Stimulated activated effector memory CD8-positive, alpha-beta T cell treated with anti-CD3 and anti-CD28 coated beads, Interleukin-12 subunit alpha, Interleukin-12 subunit beta, amount 100 ng/mL, for 72 hours (primary cell): ENCODE measurements at regions not wholly inside any gene's neighbourhood (a gene's known extent, or its start where the extent isn't known, plus 50 kb on each side); places are given as distances from the start of the nearest gene placed in this dataset.
A peak's percentile ranks its signal among the peaks of the same experiment; 100 is the strongest.
"Not testable (repeated sequence)": the region's sequence is repeated elsewhere in the genome, so short reads cannot be mapped to it uniquely, and the experiment has no call there.

ENCODE experiments used
- ATAC-seq: fragments of 150-1000 bp; cut with Tn5 transposase; 2 replicates; pipeline ENCODE4 v1.10.0; 2021
- DNase-seq, 2 donors: peaks; one replicate each; pipeline ENCODE4 v3.0.0; 2021 to 2022; ENCODE audit warnings: low spot score in 2 of 2
- H3K27ac Mint-ChIP-seq: one replicate; pipeline ENCODE4 v1.8.0; 2022; ENCODE audit warnings: mild to moderate bottlenecking, mixed read lengths
- H3K36me3 Mint-ChIP-seq: one replicate; pipeline ENCODE4 v1.8.0; 2022; ENCODE audit warnings: mild to moderate bottlenecking, mixed read lengths
- H3K4me1 Mint-ChIP-seq: one replicate; pipeline ENCODE4 v1.8.0; 2022; ENCODE audit warnings: mixed read lengths
- H3K4me3 Mint-ChIP-seq: one replicate; pipeline ENCODE4 v1.8.0; 2022; ENCODE audit warnings: mild to moderate bottlenecking, mixed read lengths
- H3K9me3 Mint-ChIP-seq: one replicate; pipeline ENCODE4 v1.8.0; 2022; ENCODE audit warnings: mixed read lengths

DNA sequence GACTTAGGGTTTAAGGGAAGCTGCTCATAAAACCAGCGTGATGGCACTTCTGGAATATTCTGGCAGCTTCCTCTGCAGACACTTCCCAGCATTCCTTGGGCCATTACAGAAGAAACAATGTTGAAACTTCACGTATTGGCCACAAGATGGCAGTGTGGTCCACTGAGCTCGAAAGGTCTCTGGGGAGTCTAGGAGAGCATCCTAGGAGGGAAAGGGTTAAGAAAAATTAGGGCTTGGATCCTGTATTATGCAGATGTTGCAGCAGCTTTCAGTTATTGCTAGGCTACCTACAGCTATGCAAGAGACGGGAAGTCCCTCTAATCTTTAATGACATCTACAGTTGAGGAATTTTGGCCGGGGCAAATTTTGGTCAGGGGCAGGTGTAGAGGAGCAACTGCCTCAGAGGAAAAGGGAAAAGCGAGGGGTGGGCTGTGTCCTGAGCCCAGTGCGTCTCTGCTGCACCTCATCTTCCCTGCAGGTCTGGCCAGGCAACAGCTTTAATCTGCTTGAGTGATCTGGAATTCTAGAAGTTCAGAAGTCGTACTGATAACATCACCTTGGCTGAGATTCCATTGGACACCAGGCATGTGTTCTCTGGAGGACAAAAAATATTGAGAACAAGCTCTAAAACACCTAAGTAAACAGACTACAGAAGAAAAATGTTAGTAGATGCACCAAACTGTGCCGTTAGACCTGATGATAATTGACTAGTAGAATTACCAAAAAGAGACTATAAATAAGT is 220.8 kb upstream of the PRSS58 start:
- peak overlapping the region; percentile 17 for H3K27ac Mint-ChIP-seq

DNA sequence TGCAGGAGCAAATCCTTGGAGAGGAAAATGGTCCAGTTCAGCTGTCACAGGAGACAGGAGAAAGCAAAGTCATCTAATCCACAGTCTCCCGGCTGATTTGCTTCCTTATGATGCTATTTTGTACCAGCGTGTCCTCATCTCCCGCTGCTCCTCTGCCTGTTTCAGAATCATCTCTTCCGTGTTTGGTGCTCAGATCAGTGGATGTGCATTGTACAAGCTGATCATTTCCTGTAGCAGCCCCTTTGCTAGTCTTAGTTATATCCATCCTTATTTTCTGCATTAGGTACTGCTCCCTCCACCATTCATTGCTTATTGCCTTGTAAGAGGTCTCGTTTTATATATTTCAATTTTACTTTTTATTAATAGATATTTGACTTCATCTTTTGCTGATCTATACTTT is 219.9 kb upstream of the PRSS58 start:
- not testable (repeated sequence) for ATAC-seq, DNase-seq, H3K9me3 Mint-ChIP-seq, H3K36me3 Mint-ChIP-seq, H3K4me3 Mint-ChIP-seq
- peak overlapping the region; percentile 17 for H3K27ac Mint-ChIP-seq
- H3K4me1 Mint-ChIP-seq, result peaks cover 18% of the 10 kb centered on the region

More for the DNA sequence above, 220.8 kb upstream of the PRSS58 start:
- Mint-ChIP-seq H3K4me3 (no peak overlapping the region), H3K4me1 (peaks cover 23% of the 10 kb centered on the region), H3K9me3 (no peaks in the 10 kb centered on the region), H3K36me3 (no peaks in the 10 kb centered on the region)
- DNase-seq (no peak), ATAC-seq (peak; percentile 58)

- H3K36me3 Mint-ChIP-seq, result no peaks in the 10 kb centered on the region
- no peak overlapping the region for H3K27ac Mint-ChIP-seq
- no peaks in the 10 kb centered on the region for H3K9me3 Mint-ChIP-seq
- H3K4me1 Mint-ChIP-seq, result peaks cover 18% of the 10 kb centered on the region
- no peak for DNase-seq
- no peak for ATAC-seq
- H3K4me3 Mint-ChIP-seq, result no peak overlapping the region
These were observed 219.3 kb upstream of the PRSS58 start for GRCh38 chr7:142477079-142477651.

- Mint-ChIP-seq H3K36me3 (no peaks in the 10 kb centered on the region), H3K9me3 (no peaks in the 10 kb centered on the region), H3K4me1 (peaks cover 18% of the 10 kb centered on the region), H3K27ac (peak overlapping the region; percentile 58), H3K4me3 (no peak overlapping the region)
- DNase-seq (no peak), ATAC-seq (no peak)
These were observed 218.2 kb upstream of the PRSS58 start for GRCh38 chr7:142476077-142476476.

DNA sequence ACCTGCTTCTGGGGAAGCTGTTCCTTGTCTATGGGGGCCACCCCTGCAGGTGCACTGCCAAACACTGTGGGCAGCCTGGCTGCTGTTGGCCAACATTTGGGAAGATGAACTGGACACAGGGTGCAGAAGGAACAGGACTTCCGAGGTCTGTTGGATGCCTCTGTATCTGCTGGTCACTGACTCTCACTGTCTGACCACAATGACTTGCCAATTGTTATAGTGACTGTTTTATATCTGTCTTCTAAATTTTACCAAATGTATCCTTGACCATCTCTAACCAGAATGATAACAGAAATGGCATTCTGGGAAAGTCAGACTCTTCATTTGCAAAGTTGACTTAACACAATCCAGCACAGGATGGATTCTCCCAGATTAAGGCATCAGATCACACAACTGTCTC is 214.0 kb upstream of the PRSS58 start:
- H3K36me3 Mint-ChIP-seq, result no peaks in the 10 kb centered on the region
- H3K4me3 Mint-ChIP-seq, result no peak overlapping the region
- DNase-seq (no peak), ATAC-seq (no peak)
- H3K27ac Mint-ChIP-seq, result no peak overlapping the region
- no peaks in the 10 kb centered on the region for H3K9me3 Mint-ChIP-seq
- H3K4me1 Mint-ChIP-seq, result peaks cover 1% of the 10 kb centered on the region

GRCh38 chr7:142470544-142470830 is 212.6 kb upstream of the PRSS58 start:
- H3K4me1 Mint-ChIP-seq, result no peaks in the 10 kb centered on the region

DNA sequence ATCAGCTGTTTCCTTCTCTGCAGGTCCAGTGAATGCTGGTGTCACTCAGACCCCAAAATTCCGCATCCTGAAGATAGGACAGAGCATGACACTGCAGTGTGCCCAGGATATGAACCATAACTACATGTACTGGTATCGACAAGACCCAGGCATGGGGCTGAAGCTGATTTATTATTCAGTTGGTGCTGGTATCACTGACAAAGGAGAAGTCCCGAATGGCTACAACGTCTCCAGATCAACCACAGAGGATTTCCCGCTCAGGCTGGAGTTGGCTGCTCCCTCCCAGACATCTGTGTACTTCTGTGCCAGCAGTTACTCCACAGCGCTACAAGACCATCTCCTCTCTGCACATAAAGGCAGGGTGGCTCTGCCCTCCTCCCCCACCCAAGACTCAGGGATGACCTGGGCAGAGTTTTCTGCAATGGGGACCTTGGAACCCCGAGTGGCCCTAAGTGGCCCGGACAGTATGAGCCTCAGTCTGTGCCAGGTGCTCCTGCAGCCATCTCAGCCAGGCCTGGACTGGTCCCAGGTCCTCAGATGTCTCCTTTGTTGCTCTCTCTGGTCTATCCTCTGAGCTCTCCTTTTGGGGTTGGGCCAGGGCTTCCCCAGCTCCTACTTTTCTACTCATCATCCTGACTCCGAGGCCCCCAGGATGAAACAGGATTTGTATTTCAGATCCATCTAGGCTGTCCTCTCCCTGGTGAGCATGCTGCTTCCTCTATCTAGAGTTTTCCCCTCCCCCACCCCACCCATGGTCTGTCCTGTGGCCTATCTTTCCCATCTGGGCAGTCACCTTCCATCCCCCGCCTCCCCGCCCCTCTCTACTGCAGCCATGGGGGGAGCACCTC is 212.1 kb upstream of the PRSS58 start:
- H3K36me3 Mint-ChIP-seq, result no peaks in the 10 kb centered on the region
- H3K9me3 Mint-ChIP-seq, result no peaks in the 10 kb centered on the region
- H3K4me3 Mint-ChIP-seq, result no peak overlapping the region
- no peak overlapping the region for H3K27ac Mint-ChIP-seq
- no peaks in the 10 kb centered on the region for H3K4me1 Mint-ChIP-seq
- DNase-seq (no peak), ATAC-seq (no peak)

More at GRCh38 chr7:142470544-142470830, 212.6 kb upstream of the PRSS58 start:
- Mint-ChIP-seq H3K36me3 (no peaks in the 10 kb centered on the region), H3K9me3 (no peaks in the 10 kb centered on the region), H3K4me3 (no peak overlapping the region), H3K27ac (no peak overlapping the region)
- ATAC-seq (no peak), DNase-seq (no peak)

GRCh38 chr7:142468871-142469665 is 211.2 kb upstream of the PRSS58 start:
- DNase-seq (no peak), ATAC-seq (no peak)
- H3K36me3 Mint-ChIP-seq, result no peaks in the 10 kb centered on the region
- no peaks in the 10 kb centered on the region for H3K4me1 Mint-ChIP-seq
- H3K9me3 Mint-ChIP-seq, result no peaks in the 10 kb centered on the region
- no peak overlapping the region for H3K27ac Mint-ChIP-seq
- no peak overlapping the region for H3K4me3 Mint-ChIP-seq

- H3K9me3 Mint-ChIP-seq, DNase-seq, H3K4me1 Mint-ChIP-seq, H3K4me3 Mint-ChIP-seq, H3K27ac Mint-ChIP-seq, H3K36me3 Mint-ChIP-seq, ATAC-seq: not testable (repeated sequence)
These were observed 209.3 kb upstream of the PRSS58 start for GRCh38 chr7:142467056-142467655.

DNA sequence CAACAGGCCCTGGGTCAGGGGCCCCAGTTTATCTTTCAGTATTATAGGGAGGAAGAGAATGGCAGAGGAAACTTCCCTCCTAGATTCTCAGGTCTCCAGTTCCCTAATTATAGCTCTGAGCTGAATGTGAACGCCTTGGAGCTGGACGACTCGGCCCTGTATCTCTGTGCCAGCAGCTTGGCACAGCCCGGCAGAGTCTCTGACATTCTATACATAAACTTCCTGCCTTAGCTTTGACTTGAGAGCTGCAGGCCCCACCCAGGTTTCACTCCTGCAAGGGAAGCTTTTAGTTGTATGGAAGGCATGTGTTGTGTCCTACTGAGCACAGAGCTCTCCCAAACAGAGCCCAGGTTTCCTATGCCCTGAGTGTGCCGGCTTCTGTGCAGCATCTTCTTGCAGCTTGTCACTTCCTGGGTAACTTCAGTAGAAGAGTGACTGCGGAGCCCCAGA is 205.6 kb upstream of the PRSS58 start:
- Mint-ChIP-seq H3K36me3 (no peaks in the 10 kb centered on the region), H3K4me3 (peak overlapping the region; percentile 46), H3K27ac (peak overlapping the region; percentile 48), H3K9me3 (no peaks in the 10 kb centered on the region), H3K4me1 (peaks cover 7% of the 10 kb centered on the region)
- ATAC-seq, result peak; percentile 53
- DNase-seq, result no peak

- Mint-ChIP-seq H3K27ac (no peak overlapping the region), H3K36me3 (no peaks in the 10 kb centered on the region), H3K9me3 (no peaks in the 10 kb centered on the region), H3K4me1 (peaks cover 7% of the 10 kb centered on the region), H3K4me3 (no peak overlapping the region)
- no peak for DNase-seq
- ATAC-seq, result no peak
These were observed 203.6 kb upstream of the PRSS58 start for GRCh38 chr7:142461437-142461836.

DNA sequence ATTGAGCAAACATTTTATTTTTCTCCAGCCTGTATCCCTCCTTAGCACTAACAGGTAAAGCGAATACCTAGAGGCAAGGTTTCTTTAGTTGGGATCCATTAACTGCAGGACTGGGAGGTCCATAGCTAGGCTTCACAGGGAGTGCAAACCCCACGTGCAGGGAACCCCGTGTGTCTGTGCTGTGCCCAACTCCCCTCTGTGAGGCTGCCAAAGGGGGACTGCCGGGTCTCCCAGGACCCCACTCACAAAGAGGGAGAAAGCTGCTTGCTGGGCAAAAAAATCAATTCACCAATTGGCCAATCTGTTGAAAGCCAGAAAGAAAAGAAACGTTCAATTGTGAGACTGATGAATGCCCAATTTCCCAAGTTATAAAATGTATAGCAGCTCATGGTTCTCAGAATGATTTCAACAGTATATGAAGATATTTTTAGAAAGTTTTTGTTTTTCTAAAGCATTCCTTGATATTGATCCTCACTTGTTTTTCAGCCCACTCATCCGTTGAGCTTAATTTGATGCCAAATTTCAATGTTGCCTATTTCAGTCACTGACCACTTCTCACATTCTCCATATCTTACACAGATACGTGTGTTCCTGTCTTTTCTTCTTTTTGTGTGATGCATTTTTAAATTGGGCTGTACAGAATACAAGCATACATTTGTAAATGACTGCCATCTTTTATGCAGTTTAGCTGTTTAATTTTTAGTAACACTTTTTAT is 202.7 kb upstream of the PRSS58 start:
- ATAC-seq (no peak), DNase-seq (no peak)
- Mint-ChIP-seq H3K4me3 (no peak overlapping the region), H3K27ac (no peak overlapping the region), H3K36me3 (no peaks in the 10 kb centered on the region), H3K4me1 (peaks cover 7% of the 10 kb centered on the region), H3K9me3 (no peaks in the 10 kb centered on the region)

GRCh38 chr7:142459551-142459963 is 201.7 kb upstream of the PRSS58 start:
- peak overlapping the region; percentile 43 for H3K4me3 Mint-ChIP-seq
- H3K27ac Mint-ChIP-seq, result peak overlapping the region; percentile 20
- peaks cover 7% of the 10 kb centered on the region for H3K4me1 Mint-ChIP-seq
- no peaks in the 10 kb centered on the region for H3K36me3 Mint-ChIP-seq
- no peak for DNase-seq
- peak; percentile 68 for ATAC-seq
- H3K9me3 Mint-ChIP-seq, result no peaks in the 10 kb centered on the region

GRCh38 chr7:142457146-142457703 is 199.4 kb upstream of the PRSS58 start:
- Mint-ChIP-seq H3K4me1 (peaks cover 7% of the 10 kb centered on the region), H3K9me3 (no peaks in the 10 kb centered on the region), H3K36me3 (no peaks in the 10 kb centered on the region), H3K4me3 (peak overlapping the region; percentile 7), H3K27ac (peak overlapping the region; percentile 9)
- no peak for DNase-seq
- no peak for ATAC-seq
